HG03565 (cell line): ENCODE measurements at regions not wholly inside any gene's neighbourhood (a gene's known extent, or its start where the extent isn't known, plus 50 kb on each side); places are given as distances from the start of the nearest gene placed in this dataset.
"Not testable (repeated sequence)": the region's sequence is repeated elsewhere in the genome, so short reads cannot be mapped to it uniquely, and the experiment has no call there.

ENCODE experiments used
- ATAC-seq: cut with Tn5 transposase; IDR thresholded peaks from one replicate; pipeline ENCODE4 v1.9.1; 2021; ENCODE audit warnings: mild to moderate bottlenecking, moderate library complexity; ENCODE audit not compliant: unreplicated experiment

DNA sequence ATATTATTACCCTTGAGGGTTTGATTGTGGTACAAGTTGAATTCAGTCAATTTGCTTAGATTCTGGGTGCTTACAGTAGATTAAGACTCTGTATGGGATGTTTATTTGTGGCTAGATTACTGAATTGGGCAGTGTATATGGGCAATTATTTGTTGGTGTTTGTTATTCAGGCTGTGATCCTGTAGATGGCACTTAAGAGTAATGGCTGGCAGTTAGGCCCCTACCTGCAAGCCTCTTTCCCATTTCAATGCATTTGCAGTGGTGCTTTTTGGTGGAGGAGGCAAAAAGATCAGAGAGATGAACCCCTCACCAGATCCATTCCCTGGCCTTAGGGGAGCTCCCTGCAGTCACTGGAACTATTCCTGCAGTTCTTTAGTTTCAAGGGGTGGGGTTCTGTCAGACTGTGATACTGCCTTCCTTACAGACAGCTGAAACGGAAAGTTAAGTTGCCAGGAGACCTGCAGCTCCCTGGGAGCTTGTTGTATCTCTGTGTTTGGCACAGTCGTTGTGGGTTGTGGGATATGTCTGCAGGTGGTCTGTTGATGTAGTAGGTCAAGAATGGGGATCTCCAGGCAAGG lies 199.5 kb downstream of the AASDHPPT start:
- ATAC-seq: no peak

GRCh38 chr11:106277484-106277883 lies 200.0 kb downstream of the AASDHPPT start:
- ATAC-seq: no peak

- no peak for ATAC-seq
Observed at GRCh38 chr11:106278391-106278790, 200.9 kb downstream of the AASDHPPT start.

DNA sequence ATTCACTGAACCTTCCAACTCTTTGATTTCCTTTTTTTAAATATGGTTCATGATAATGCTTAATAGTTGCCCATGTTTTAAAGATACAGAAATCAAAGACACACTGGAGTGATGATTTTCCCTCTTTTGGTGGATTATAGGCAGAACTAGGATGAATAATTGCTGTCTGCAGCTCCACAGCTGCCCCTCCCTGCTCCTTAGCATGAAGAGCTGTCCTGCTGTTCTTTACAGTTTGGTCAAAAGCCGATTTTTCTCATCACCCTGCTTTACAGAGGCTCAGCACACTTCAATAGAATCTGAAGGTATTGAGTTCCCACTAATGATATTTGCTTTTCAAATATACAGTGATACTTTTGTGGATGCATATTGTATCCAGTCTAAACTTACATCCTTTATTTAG lies 202.6 kb downstream of the AASDHPPT start:
- no peak for ATAC-seq

DNA sequence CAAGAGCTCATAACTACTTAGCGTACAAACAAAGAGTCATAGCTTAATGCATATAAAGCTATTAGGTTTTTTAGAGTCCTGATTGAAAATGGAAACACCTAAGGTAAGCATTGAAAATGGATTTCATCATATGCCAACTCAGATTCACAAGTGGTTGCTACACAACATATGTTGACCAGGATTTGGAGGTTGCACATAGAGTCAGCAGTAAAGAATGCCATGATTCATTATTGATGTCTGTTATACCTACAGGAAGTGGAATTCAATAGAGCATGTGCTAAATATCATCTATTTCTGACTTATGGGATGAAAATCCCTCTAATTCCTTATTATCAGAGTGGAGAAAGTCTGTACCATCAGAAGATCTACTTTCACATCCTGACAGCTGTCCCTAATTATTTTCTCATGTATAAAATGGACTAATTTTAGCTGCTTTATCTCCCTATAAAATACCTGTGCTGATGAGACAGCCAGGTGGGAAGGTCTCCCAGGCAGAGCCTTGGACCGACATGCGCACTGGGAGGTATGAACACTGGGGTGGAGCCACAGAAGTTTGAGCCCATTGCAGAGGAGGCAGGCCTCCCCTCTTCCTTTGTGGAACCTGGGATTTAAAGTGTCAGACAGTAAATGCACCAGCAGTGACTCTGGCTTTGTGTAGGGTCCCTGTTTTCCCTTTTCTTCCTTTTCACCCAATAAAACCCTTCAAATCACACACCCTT lies 204.2 kb downstream of the AASDHPPT start:
- ATAC-seq: no peak

- ATAC-seq: no peak
Observed at GRCh38 chr11:106286881-106287504, 209.5 kb downstream of the AASDHPPT start.

- no peak for ATAC-seq
Observed at GRCh38 chr11:106288057-106288456, 210.6 kb downstream of the AASDHPPT start.

- no peak for ATAC-seq
Observed at GRCh38 chr11:106288822-106289387, 211.4 kb downstream of the AASDHPPT start.

DNA sequence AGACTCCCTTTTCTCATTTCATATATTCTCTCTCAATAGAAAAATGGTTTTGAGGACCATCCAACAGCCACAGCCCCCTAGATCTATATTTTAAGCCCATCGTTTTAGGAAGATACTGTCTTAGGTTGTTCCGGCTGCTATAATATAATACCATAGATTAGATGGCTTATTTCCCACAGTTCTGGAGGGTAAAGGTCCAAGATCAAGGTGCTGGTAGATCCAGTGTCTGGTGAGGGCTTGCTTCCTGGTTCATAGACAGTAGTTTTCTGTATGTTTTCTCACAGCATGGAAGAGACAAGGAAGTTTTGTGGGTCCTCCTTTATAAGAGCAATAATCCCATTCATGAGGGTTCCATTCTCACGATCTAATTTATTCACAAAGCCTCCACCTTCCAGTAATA lies 215.1 kb downstream of the AASDHPPT start:
- ATAC-seq: no peak

GRCh38 chr11:106295974-106296373 lies 218.5 kb downstream of the AASDHPPT start:
- no peak for ATAC-seq

DNA sequence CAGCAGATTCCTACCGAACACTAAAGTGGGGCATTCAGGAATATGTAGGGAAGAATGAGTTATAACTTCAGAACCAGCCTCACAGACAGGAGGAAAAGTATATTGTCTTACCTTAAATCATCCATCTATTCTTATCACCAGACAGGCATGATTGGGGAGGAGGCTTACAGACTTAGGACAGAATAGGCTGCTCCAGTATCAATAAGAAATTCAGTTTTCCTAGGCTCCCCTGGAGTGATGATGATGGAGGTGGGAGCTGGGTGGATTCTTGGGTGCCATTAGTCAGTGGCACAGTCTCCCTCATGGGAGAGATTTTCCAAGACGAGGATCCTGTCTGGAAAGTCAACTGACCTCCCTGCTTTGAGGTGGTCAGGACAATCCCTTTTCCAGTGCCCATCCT lies 225.0 kb downstream of the AASDHPPT start:
- no peak for ATAC-seq

- no peak for ATAC-seq
Observed at GRCh38 chr11:106304274-106304673, 226.8 kb downstream of the AASDHPPT start.

GRCh38 chr11:106305458-106305857 lies 228.0 kb downstream of the AASDHPPT start:
- no peak for ATAC-seq

DNA sequence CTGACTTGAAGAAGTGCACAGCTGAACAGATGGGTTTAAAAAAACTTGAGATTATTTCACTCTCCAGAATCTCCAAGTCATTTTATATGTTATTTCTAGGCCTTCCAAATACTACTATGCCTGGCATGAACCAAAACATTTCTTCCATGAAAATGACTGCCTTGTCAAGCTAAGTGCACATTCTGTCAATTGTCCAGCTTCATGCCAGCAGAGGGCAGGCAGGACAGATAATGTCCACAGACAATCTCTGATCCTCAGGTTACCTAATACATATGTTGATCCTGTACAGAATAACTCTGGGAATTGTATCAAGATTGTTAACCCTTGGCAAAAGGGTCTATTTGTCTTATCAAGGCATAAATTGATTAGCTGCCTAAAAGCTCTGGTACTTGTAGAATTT lies 229.5 kb downstream of the AASDHPPT start:
- ATAC-seq: no peak

DNA sequence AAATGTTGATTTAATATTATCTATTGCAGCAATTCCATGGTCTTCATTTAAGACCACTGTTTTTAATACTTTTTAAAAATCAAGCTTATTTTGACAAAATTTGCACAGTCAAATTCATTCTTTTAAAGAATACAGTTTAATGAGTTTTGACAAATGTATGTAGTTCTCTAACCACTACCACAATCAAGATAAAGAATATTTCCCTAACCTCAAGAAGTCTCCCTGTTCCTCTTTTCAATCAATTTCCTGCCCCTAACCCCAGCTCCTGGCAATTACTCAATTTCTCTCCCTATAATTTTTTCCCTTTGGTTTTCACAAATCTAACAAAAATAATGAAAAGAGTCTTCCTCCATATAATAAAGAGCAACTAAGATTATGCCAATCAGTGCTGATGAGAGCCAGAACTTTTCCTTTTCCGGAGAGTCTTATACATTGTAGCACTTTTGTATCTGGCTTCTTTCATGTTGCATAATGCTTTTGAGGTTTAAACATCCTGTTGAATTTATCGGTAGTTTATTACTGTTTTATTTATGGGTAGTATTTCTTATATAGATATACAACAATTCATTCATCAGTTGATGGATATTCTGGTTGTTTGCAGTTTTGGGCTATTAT lies 231.7 kb downstream of the AASDHPPT start:
- ATAC-seq: no peak

DNA sequence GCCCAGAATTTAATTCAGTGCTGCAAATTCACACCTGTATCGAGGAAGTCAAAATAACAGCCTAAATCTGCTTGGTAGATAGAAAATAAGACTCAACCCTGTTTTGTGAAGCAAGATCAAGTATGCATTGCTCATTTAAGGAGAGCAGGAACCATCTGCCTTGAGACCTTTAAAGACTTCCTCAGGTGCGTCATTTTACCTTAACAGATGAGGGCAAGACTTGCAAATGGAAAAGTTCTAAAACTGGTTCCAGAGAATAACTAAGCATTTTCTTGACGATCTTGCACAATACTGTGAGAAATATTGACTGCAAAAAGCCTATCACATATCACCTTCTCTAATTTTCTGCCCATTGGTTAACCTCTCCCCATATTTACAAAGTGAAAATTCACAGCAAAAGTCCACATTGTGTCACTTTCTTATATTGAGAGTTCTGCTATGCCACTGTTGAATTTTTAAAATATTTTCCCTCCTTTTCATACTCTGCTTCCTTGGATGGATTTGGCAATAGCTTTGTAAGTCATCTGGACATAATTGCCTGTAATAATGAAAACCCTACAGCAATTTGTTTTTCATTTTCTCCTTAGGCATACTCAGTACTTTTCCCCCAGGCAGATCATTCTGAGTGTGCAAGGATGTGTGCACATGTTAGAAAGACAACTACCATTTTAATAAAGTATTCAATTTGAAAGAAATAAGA lies 234.2 kb downstream of the AASDHPPT start:
- no peak for ATAC-seq

- not testable (repeated sequence) for ATAC-seq
Observed at GRCh38 chr11:106317208-106317773, 239.8 kb downstream of the AASDHPPT start.

DNA sequence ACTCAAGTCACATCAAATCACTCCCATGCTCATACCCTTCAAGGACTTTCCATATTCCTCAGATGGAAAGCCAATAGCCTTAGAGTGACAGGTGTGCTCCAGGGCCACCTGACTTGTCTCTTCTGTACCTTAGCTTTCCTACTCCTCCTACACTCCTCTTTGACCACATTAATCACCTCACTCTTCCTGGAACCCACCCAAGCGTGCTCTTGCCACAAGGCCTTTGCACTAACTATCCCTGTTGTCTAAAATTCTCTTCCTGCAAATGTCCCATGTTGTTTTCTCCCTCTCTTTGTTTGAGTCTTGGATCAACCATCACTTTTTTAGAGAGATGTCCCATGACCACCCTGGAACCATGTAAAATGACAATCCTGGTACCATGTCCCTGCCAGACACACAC lies 244.1 kb downstream of the AASDHPPT start:
- no peak for ATAC-seq

GRCh38 chr11:106322106-106322505 lies 244.6 kb downstream of the AASDHPPT start:
- no peak for ATAC-seq

DNA sequence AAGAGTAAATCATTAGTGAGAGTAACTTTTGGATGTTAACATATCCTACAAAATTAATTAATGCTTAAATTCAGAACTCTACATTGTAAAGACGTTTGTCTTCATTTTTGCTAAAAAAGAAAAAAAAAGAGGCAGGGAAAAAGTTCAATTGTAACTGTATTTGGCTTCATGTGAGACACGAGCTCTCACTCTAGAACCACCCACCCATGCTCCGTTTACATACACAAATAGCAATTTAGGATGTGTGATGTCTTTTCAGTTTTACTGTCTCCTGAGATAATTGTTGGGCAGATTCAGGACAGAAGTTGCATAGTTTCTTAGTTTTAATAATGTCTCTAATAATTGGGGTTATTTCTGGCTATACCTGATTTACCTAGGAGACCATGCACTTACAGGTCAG lies 248.6 kb downstream of the AASDHPPT start:
- ATAC-seq: no peak

DNA sequence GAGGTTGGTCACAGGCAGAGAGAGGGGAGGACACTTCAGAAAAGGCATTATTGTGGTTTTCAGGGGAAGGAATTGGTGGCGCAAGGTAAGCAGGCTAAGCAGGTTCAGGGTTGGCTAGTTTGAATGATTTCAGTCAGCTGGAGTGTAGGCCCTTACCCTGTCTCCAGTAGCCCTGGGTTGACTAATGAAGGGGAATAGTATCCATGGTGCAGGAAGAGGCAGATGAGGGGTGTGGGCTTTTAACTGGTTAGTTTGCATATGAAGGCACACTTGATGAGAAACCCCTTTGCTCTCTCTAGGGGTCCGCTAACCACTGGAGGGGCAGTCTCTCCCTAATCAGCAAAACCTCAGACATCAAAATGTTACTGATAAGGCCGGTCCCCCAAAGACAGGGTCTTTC lies 249.7 kb downstream of the AASDHPPT start:
- no peak for ATAC-seq
